Trophoblast cell (in vitro differentiated cells and primary cell): ENCODE measurements at regions not wholly inside any gene's neighbourhood (a gene's known extent, or its start where the extent isn't known, plus 50 kb on each side); places are given as distances from the start of the nearest gene placed in this dataset.
A peak's percentile ranks its signal among the peaks of the same experiment; 100 is the strongest.
"Not testable (repeated sequence)": the region's sequence is repeated elsewhere in the genome, so short reads cannot be mapped to it uniquely, and the experiment has no call there.

ENCODE experiments used
- DNase-seq, 2 donors: peaks; one replicate each; pipeline ENCODE4 v3.0.0-alpha.2; 2016
- H2AFZ ChIP-seq: 2 replicates; pipeline ENCODE4 v1.6.1; 2013; ENCODE audit warnings: low read length, moderate library complexity, mild to moderate bottlenecking; ENCODE audit not compliant: insufficient read depth, poor library complexity
- H2AK5ac ChIP-seq: 2 replicates; pipeline ENCODE4 v1.6.1; 2013; ENCODE audit warnings: mild to moderate bottlenecking, low read length
- H2BK120ac ChIP-seq: 2 replicates; pipeline ENCODE4 v1.6.1; 2013; ENCODE audit warnings: low read length, mild to moderate bottlenecking, moderate library complexity; ENCODE audit not compliant: insufficient read depth, poor library complexity
- H2BK12ac ChIP-seq: 2 replicates; pipeline ENCODE4 v1.6.1; 2013; ENCODE audit warnings: mild to moderate bottlenecking, low read length, moderate library complexity
- H2BK5ac ChIP-seq: 2 replicates; pipeline ENCODE4 v1.6.1; 2013; ENCODE audit warnings: low read length, low read depth, moderate library complexity, mild to moderate bottlenecking; ENCODE audit not compliant: poor library complexity
- H3K14ac ChIP-seq: 2 replicates; pipeline ENCODE4 v1.6.1; 2013; ENCODE audit warnings: mild to moderate bottlenecking, low read length
- H3K18ac ChIP-seq: 2 replicates; pipeline ENCODE4 v1.6.1; 2013; ENCODE audit warnings: mild to moderate bottlenecking, low read length
- H3K23ac ChIP-seq: 2 replicates; pipeline ENCODE4 v1.6.1; 2013; ENCODE audit warnings: low read length
- H3K27ac ChIP-seq: 2 replicates; pipeline ENCODE4 v1.5.1; 2013; ENCODE audit warnings: low read depth, mild to moderate bottlenecking, inconsistent platforms, low read length, moderate library complexity
- H3K27me3 ChIP-seq: 2 replicates; pipeline ENCODE4 v1.6.1; 2013; ENCODE audit warnings: inconsistent platforms, mild to moderate bottlenecking, low read length, moderate library complexity; ENCODE audit not compliant: insufficient read depth
- H3K36me3 ChIP-seq, 2 experiments: 1 replicate in 1 of 2; 2 replicates in 1 of 2; pipeline ENCODE4 v1.6.1; 2013; ENCODE audit warnings: low read length in 2 of 2, mild to moderate bottlenecking in 2 of 2, moderate library complexity in 1 of 2; ENCODE audit not compliant: insufficient read depth in 2 of 2, control insufficient read depth in 1 of 2
- H3K4ac ChIP-seq: 2 replicates; pipeline ENCODE4 v1.6.1; 2013; ENCODE audit warnings: low read depth, mild to moderate bottlenecking, low read length, moderate library complexity
- H3K4me1 ChIP-seq, 2 experiments: 1 replicate in 1 of 2; 2 replicates in 1 of 2; pipeline ENCODE4 v1.6.1; 2013; ENCODE audit warnings: low read length in 2 of 2, mild to moderate bottlenecking in 2 of 2, moderate library complexity in 1 of 2; ENCODE audit not compliant: insufficient read depth in 2 of 2, control insufficient read depth in 1 of 2
- H3K4me2 ChIP-seq: 2 replicates; pipeline ENCODE4 v1.6.1; 2013; ENCODE audit warnings: inconsistent platforms, mild to moderate bottlenecking, low read length, moderate library complexity
- H3K4me3 ChIP-seq: 2 replicates; pipeline ENCODE4 v1.5.1; 2013; ENCODE audit warnings: mild to moderate bottlenecking, low read depth, low read length, inconsistent platforms
- H3K79me1 ChIP-seq: one replicate; pipeline ENCODE4 v1.6.1; 2013; ENCODE audit warnings: low read length
- H3K79me2 ChIP-seq: 2 replicates; pipeline ENCODE4 v1.6.1; 2013; ENCODE audit warnings: low read length, mild to moderate bottlenecking; ENCODE audit not compliant: control insufficient read depth, insufficient read depth, poor library complexity
- H3K9ac ChIP-seq: 2 replicates; pipeline ENCODE4 v1.6.1; 2013; ENCODE audit warnings: mild to moderate bottlenecking, low read length
- H3K9me3 ChIP-seq: 2 replicates; pipeline ENCODE4 v1.6.1; 2013; ENCODE audit warnings: low read depth, mild to moderate bottlenecking, control low read depth, inconsistent platforms, low read length; ENCODE audit not compliant: insufficient read depth
- H4K12ac ChIP-seq: 2 replicates; pipeline ENCODE4 v1.6.1; 2013; ENCODE audit warnings: low read depth, mild to moderate bottlenecking, low read length, moderate library complexity
- H4K8ac ChIP-seq: 2 replicates; pipeline ENCODE4 v1.6.1; 2013; ENCODE audit warnings: low read depth, mild to moderate bottlenecking, low read length, moderate library complexity
- H4K91ac ChIP-seq: one replicate; pipeline ENCODE4 v1.6.1; 2013; ENCODE audit warnings: low read depth, mild to moderate bottlenecking, low read length, moderate library complexity
- WGBS: extraction: QIAGEN DNeasy Blood & Tissue Kit; methylation state at CpG from one replicate; pipeline ENCODE4 v1.1.7; 2013; ENCODE audit warnings: missing lambda C conversion rate; ENCODE audit not compliant: insufficient read length, insufficient coverage; ENCODE audit errors: extremely low coverage; 5-methylcytosine and 5-hydroxymethylcytosine counted together

DNA sequence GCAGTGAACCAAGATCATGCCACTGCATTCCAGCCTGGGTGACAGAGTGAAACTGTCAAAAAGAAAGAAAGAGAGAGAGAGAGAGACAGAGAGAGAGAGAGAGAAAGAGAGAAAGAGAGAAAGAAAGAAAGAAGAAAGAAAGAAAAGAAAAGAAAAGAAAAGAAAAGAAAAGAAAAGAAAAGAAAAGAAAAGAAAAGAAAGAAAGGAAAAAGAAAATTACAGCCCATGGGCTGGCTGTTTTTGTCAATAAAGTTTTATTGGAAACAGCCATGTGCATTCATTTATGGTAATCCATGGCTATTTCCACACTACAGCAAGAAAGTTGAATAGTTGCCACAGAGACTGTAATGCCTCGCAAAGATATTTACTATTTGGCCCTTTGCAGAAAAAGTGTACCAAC lies 103.2 kb upstream of the MED13L start:
- no CpG with 5 or more reads among the region's 1 CpG for WGBS
- H3K14ac ChIP-seq: not testable (repeated sequence)

DNA sequence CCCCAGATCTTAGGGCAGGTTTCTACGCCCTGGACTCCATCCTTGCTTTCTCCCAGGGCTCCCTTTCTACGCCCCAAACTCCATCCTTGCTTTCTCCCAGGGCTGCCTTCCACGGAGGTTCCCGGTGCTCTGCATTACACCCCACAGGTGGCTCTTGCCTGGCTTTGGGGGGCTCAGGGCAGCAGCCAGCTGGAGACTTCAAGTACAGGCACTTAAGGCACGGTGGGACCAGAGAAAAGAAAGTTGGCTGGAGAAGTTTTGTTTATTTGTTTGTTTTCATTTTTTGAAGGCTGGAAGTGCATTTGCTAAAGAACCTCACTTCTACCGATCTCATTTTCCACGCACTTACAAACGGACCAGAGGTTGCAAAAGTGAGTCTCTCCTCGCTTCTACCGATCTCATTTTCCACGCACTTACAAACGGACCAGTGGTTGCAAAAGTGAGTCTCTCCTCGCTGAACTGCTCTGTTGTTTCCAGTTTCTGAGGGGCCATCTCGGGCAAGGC lies 103.8 kb upstream of the MED13L start:
- Histone ChIP-seq H3K23ac (no peak overlapping the region), H3K79me2 (no peaks in the 10 kb centered on the region), H2BK5ac (peak overlapping the region; percentile 70), H4K8ac (peak overlapping the region; percentile 69), H3K4me2 (peak overlapping the region; percentile 58), H3K4ac (peak overlapping the region; percentile 29), H3K4me3 (no peak overlapping the region), H3K18ac (peak overlapping the region; percentile 51), H3K36me3 (no peaks in the 10 kb centered on the region), H2BK120ac (peak overlapping the region; percentile 91), H4K91ac (peak overlapping the region; percentile 78), H3K9me3 (peaks cover 3% of the 10 kb centered on the region), H3K79me1 (peaks cover 18% of the 10 kb centered on the region), H4K12ac (peak overlapping the region; percentile 16), H2AK5ac (peak overlapping the region; percentile 44), H3K14ac (peak overlapping the region; percentile 49), H2BK12ac (peak overlapping the region; percentile 74), H3K4me1 (peaks cover 36 to 39% of the 10 kb centered on the region in 2 experiments), H2AFZ (no peak overlapping the region), H3K27me3 (no peaks in the 10 kb centered on the region), H3K9ac (no peak overlapping the region), H3K27ac (peak overlapping the region; percentile 75)
- no CpG with 5 or more reads among the region's 14 CpGs for WGBS
- no peak for DNase-seq

More for the DNA sequence above, 103.2 kb upstream of the MED13L start:
- not testable (repeated sequence) for H3K23ac ChIP-seq, H3K4me2 ChIP-seq, H2BK5ac ChIP-seq, H4K91ac ChIP-seq, H3K9ac ChIP-seq, H2BK12ac ChIP-seq, DNase-seq, H4K8ac ChIP-seq, H3K4me3 ChIP-seq, H2AFZ ChIP-seq, H3K79me2 ChIP-seq, H3K9me3 ChIP-seq, H4K12ac ChIP-seq, H3K18ac ChIP-seq, H3K27ac ChIP-seq, H3K36me3 ChIP-seq, H3K27me3 ChIP-seq, H3K4ac ChIP-seq, H2AK5ac ChIP-seq
- H3K79me1 ChIP-seq: peaks cover 18% of the 10 kb centered on the region
- H2BK120ac ChIP-seq: peak overlapping the region; percentile 91
- peaks cover 36 to 41% of the 10 kb centered on the region in 2 experiments for H3K4me1 ChIP-seq

DNA sequence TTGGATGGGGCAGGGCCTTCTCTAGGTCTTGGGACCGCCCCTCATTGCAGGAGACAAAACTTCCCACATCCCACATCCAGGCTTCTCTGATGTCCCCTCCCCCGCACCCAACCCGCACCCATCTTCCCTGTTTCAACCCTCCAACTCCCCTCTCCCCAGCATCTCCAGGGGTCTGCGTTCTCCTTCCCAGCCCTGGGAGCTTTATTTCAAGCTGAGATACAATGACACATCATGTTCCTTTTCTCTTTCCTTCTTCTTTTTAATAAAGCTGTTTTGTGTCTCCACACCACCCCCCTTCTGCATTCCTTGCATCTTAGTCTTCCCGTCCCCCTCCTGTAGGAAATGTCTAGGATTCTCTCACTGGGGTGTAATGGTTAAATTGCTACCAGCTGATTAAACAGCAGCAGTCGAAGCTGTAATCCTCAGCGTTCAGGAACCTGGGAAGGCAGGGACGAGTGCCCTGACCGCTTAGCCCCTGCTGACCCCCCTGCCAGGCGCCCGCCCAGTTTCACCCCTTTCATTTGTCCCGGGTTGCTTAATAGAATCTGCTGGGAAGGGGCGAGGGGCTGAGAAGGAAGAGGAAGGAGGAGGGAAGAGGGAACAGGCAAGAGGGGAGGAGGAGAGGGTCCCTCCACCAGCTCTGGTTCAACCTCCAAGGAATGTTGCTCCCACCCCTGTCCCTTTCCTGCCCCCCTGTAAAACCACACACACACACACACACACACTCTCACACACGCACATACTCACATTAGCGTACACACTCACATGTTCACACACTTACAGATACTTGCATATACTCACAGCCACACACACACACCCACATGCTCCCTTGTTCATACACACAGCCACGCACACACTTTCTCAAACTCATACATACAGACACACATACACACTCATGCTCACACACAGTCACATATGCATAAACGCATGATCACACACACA lies 104.5 kb upstream of the MED13L start:
- H2BK12ac ChIP-seq: peak overlapping the region; percentile 50
- WGBS: 100% methylated on average over 1 of the region's 17 CpGs

DNA sequence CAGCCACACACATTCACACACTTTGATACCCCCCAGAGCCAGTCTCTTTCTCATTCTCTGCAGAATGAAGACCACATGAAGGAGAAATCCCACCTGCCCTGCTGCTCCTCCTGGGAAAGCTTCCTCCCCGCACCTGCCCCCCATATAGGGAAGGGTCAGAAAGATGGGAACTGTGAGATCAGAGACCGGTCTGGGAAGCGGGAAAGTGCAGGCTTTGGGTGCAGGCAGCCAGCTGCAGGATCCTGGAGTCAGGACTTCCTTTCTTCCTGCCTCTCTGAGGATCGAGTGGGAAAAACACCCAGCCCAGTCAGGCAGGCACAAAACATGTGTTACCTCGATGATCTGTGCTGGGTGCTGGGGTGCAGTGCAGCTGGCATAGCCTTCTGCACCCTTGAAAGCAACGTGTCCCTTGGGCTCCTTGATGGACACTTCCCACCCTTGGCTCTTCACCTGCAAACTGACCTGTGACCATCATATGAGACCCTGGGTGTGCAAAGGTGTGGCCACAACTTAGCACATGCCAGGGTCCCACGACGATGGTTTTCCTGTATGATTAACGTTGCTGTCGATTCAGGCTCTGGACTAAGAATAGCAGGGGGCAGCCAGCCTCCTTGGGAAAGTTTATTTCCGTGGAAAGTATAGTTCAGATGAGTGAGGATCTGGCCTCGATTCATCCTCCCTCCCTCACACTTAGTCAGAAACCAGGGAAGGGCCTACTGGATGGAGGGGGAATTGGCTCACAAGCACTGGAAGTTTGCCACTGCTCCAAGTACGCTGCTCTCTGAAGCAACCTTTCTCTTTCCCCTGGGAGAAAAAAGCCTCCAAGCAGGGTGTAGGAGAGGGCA lies 105.4 kb upstream of the MED13L start:
- peak overlapping the region; percentile 5 for H2BK120ac ChIP-seq
- WGBS: no CpG with 5 or more reads among the region's 13 CpGs
- H4K8ac ChIP-seq: no peak overlapping the region
- peaks cover 2% of the 10 kb centered on the region for H3K9me3 ChIP-seq
- H3K4me1 ChIP-seq: peaks cover 34 to 36% of the 10 kb centered on the region in 2 experiments
- H3K27ac ChIP-seq: peak overlapping the region; percentile 78
- no peak overlapping the region for H2BK5ac ChIP-seq
- H2AK5ac ChIP-seq: peak overlapping the region; percentile 55
- peak overlapping the region; percentile 49 for H4K91ac ChIP-seq
- H2AFZ ChIP-seq: no peak overlapping the region
- H3K4me3 ChIP-seq: no peak overlapping the region
- H3K79me2 ChIP-seq: no peaks in the 10 kb centered on the region
- peaks cover 18% of the 10 kb centered on the region for H3K79me1 ChIP-seq
- H4K12ac ChIP-seq: no peak overlapping the region
- H3K4me2 ChIP-seq: peak overlapping the region; percentile 58
- DNase-seq: no peak
- H3K9ac ChIP-seq: no peak overlapping the region
- peak overlapping the region; percentile 51 for H2BK12ac ChIP-seq
- no peaks in the 10 kb centered on the region for H3K36me3 ChIP-seq
- no peak overlapping the region for H3K18ac ChIP-seq
- H3K27me3 ChIP-seq: no peaks in the 10 kb centered on the region
- H3K4ac ChIP-seq: no peak overlapping the region
- no peak overlapping the region for H3K23ac ChIP-seq
- H3K14ac ChIP-seq: peak overlapping the region; percentile 10

More for the DNA sequence above, 104.5 kb upstream of the MED13L start:
- Histone ChIP-seq H4K8ac (peak overlapping the region; percentile 52), H3K4me2 (peak overlapping the region; percentile 58), H3K27me3 (no peaks in the 10 kb centered on the region), H2BK5ac (peak overlapping the region; percentile 70), H3K4me1 (peaks cover 34 to 36% of the 10 kb centered on the region in 2 experiments), H3K36me3 (no peaks in the 10 kb centered on the region), H2BK120ac (peak overlapping the region; percentile 91), H3K23ac (peak overlapping the region; percentile 11), H3K27ac (peak overlapping the region; percentile 78), H4K91ac (peak overlapping the region; percentile 78), H3K79me1 (peaks cover 18% of the 10 kb centered on the region), H3K9me3 (peaks cover 2% of the 10 kb centered on the region), H3K9ac (peak overlapping the region; percentile 42), H3K79me2 (no peaks in the 10 kb centered on the region), H4K12ac (no peak overlapping the region), H3K4ac (peak overlapping the region; percentile 8), H2AK5ac (no peak overlapping the region), H3K4me3 (no peak overlapping the region), H3K18ac (peak overlapping the region; percentile 35), H2AFZ (peak overlapping the region; percentile 64), H3K14ac (peak overlapping the region; percentile 45)
- peak; percentile 41 to 69 for DNase-seq
